Activated CD4-positive, alpha-beta T cell treated with anti-CD3 and anti-CD28 coated beads, Interleukin-10, Interleukin-2, amounts not matched to agents 100 ng/mL and 50 ng/mL, durations not matched to agents 16 hours and 8 hours (primary cell): ENCODE measurements at regions not wholly inside any gene's neighbourhood (a gene's known extent, or its start where the extent isn't known, plus 50 kb on each side); places are given as distances from the start of the nearest gene placed in this dataset.
"Not testable (repeated sequence)": the region's sequence is repeated elsewhere in the genome, so short reads cannot be mapped to it uniquely, and the experiment has no call there.

Experiments used
- DNase-seq: peaks from one replicate; pipeline ENCODE4 v3.0.0-alpha.2; 2020

GRCh38 chr3:153221748-153222162 is 59.7 kb downstream of the RAP2B start:
- DNase-seq, result peak; percentile 93

GRCh38 chr3:153226877-153227276 is 64.9 kb downstream of the RAP2B start:
- not testable (repeated sequence) for DNase-seq

GRCh38 chr3:153230427-153230826 is 68.4 kb downstream of the RAP2B start:
- DNase-seq, result not testable (repeated sequence)

- DNase-seq, result not testable (repeated sequence)
Observed at GRCh38 chr3:153231245-153231644, 69.2 kb downstream of the RAP2B start.

GRCh38 chr3:153232050-153232752 is 70.2 kb downstream of the RAP2B start:
- DNase-seq, result not testable (repeated sequence)

GRCh38 chr3:153232851-153233271 is 70.8 kb downstream of the RAP2B start:
- no peak for DNase-seq

GRCh38 chr3:153233986-153234385 is 72.0 kb downstream of the RAP2B start:
- no peak for DNase-seq

- DNase-seq, result no peak
Observed at GRCh38 chr3:153242896-153243295, 80.9 kb downstream of the RAP2B start.

GRCh38 chr3:153244961-153245360 is 82.9 kb downstream of the RAP2B start:
- DNase-seq, result no peak

- DNase-seq, result no peak
Observed at GRCh38 chr3:153245661-153246060, 83.6 kb downstream of the RAP2B start.

- no peak for DNase-seq
Observed at GRCh38 chr3:153246331-153246730, 84.3 kb downstream of the RAP2B start.

- DNase-seq, result no peak
Observed at GRCh38 chr3:153246806-153247205, 84.8 kb downstream of the RAP2B start.

- no peak for DNase-seq
Observed at GRCh38 chr3:153247331-153248330, 85.6 kb downstream of the RAP2B start.

- DNase-seq, result not testable (repeated sequence)
Observed at GRCh38 chr3:153248835-153249234, 86.8 kb downstream of the RAP2B start.

- DNase-seq, result no peak
Observed at GRCh38 chr3:153249906-153250305, 87.9 kb downstream of the RAP2B start.

- no peak for DNase-seq
Observed at GRCh38 chr3:153250446-153250845, 88.4 kb downstream of the RAP2B start.

- DNase-seq, result no peak
Observed at GRCh38 chr3:153252963-153253362, 90.9 kb downstream of the RAP2B start.

- DNase-seq, result no peak
Observed at GRCh38 chr3:153254361-153254760, 92.3 kb downstream of the RAP2B start.

- DNase-seq, result no peak
Observed at GRCh38 chr3:153257673-153258351, 95.8 kb downstream of the RAP2B start.

GRCh38 chr3:153259956-153260355 is 97.9 kb downstream of the RAP2B start:
- no peak for DNase-seq

GRCh38 chr3:153260681-153261080 is 98.7 kb downstream of the RAP2B start:
- no peak for DNase-seq

- DNase-seq, result no peak
Observed at GRCh38 chr3:153266619-153267018, 104.6 kb downstream of the RAP2B start.
